HG03060 (cell line): ENCODE measurements at regions not wholly inside any gene's neighbourhood (a gene's known extent, or its start where the extent isn't known, plus 50 kb on each side); places are given as distances from the start of the nearest gene placed in this dataset.

Experiments used
- ATAC-seq: cut with Tn5 transposase; IDR thresholded peaks from one replicate; pipeline ENCODE4 v1.9.1; 2021; ENCODE audit warnings: low read depth, moderate number of reproducible peaks; ENCODE audit not compliant: unreplicated experiment

GRCh38 chr13:73258406-73258805, 199.6 kb downstream of the KLF5 start:
- no peak for ATAC-seq

GRCh38 chr13:73254827-73255226, 196.0 kb downstream of the KLF5 start:
- ATAC-seq: no peak

- no peak for ATAC-seq
Measured at GRCh38 chr13:73251626-73252265, 192.9 kb downstream of the KLF5 start.

GRCh38 chr13:73250061-73250460, 191.3 kb downstream of the KLF5 start:
- no peak for ATAC-seq

- ATAC-seq: no peak
Measured at GRCh38 chr13:73248711-73249580, 190.1 kb downstream of the KLF5 start.

GRCh38 chr13:73248154-73248553, 189.3 kb downstream of the KLF5 start:
- ATAC-seq: no peak

GRCh38 chr13:73245246-73245645, 186.4 kb downstream of the KLF5 start:
- ATAC-seq: no peak

- no peak for ATAC-seq
Measured at GRCh38 chr13:73244467-73244866, 185.7 kb downstream of the KLF5 start.

GRCh38 chr13:73242515-73243015, 183.8 kb downstream of the KLF5 start:
- ATAC-seq: no peak

- ATAC-seq: no peak
Measured at GRCh38 chr13:73240193-73240592, 181.4 kb downstream of the KLF5 start.

- no peak for ATAC-seq
Measured at GRCh38 chr13:73235385-73235784, 176.6 kb downstream of the KLF5 start.

GRCh38 chr13:73231471-73231870, 172.7 kb downstream of the KLF5 start:
- no peak for ATAC-seq

GRCh38 chr13:73230716-73231115, 171.9 kb downstream of the KLF5 start:
- no peak for ATAC-seq

GRCh38 chr13:73228546-73228945, 169.7 kb downstream of the KLF5 start:
- no peak for ATAC-seq

- no peak for ATAC-seq
Measured at GRCh38 chr13:73225990-73226389, 167.2 kb downstream of the KLF5 start.

GRCh38 chr13:73224703-73225102, 165.9 kb downstream of the KLF5 start:
- ATAC-seq: no peak

- ATAC-seq: peak; percentile 68
Measured at GRCh38 chr13:73223372-73223781, 164.6 kb downstream of the KLF5 start.

- ATAC-seq: no peak
Measured at GRCh38 chr13:73222627-73223305, 164.0 kb downstream of the KLF5 start.

GRCh38 chr13:73220966-73221720, 162.3 kb downstream of the KLF5 start:
- no peak for ATAC-seq

- no peak for ATAC-seq
Measured at GRCh38 chr13:73218181-73218580, 159.4 kb downstream of the KLF5 start.
